Jurkat, Clone E6-1 (cell line): ENCODE measurements at regions not wholly inside any gene's neighbourhood (a gene's known extent, or its start where the extent isn't known, plus 50 kb on each side); places are given as distances from the start of the nearest gene placed in this dataset.

Source experiments
- DNase-seq: peaks from one replicate; pipeline ENCODE4 v3.0.0-alpha.2; 2011; ENCODE audit warnings: low read depth, low spot score
- H3K4me3 ChIP-seq: 2 replicates; pipeline ENCODE4 v1.5.1; 2011; ENCODE audit warnings: mild to moderate bottlenecking, low read length, control low read depth, moderate library complexity

DNA sequence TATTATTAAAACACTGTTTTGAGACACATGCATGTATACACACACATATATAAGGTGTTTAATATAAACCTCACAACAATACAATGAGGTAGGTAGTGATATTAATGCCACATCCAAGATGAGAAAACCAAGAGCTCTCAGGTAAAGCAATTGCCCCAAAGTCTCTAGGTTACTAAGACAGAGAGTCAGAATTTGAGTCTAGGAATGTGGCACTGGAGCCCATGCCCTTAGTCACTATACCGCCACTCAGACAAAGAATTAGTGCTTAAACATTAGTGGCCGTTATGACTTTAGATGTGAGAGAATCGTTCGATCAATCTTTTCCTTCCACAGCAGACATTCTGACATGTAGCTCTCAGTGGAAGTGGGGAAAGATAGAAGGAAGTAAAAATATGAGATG is 108.2 kb upstream of the ACSL4 start:
- no peak overlapping the region for H3K4me3 ChIP-seq
- no peak for DNase-seq

DNA sequence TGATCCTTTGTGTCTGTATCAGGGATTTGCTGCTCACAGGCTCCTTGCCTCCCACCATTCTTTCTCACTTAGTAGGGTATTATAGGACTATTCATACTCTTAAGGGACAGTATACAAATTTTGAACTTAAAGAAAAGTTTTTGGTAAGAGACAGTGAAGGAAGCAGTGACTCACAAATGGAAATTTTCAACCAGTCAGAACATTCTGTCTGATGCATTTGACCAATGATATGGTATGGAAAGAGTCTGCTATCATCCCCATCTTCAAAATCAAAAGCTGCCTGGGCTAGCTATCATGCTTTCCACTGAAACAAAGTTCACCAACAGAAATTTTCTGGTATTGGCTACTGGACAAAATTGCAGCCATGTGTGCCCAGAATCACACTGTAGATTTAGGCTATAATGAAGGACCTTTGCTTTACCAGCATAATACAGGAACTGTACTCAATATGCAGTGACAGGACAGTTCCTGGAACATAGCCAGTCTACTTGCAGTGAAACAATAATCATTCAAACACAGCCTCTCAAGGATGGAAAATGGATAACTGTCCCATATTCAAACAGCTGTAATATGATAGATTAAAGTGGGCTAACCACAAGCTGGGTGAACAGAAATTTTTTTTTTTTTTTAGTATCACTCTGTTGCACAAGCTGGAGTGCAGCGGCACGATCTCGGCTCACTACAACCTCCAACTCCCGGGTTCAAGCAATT is 109.0 kb upstream of the ACSL4 start:
- H3K4me3 ChIP-seq = no peak overlapping the region
- DNase-seq = no peak

DNA sequence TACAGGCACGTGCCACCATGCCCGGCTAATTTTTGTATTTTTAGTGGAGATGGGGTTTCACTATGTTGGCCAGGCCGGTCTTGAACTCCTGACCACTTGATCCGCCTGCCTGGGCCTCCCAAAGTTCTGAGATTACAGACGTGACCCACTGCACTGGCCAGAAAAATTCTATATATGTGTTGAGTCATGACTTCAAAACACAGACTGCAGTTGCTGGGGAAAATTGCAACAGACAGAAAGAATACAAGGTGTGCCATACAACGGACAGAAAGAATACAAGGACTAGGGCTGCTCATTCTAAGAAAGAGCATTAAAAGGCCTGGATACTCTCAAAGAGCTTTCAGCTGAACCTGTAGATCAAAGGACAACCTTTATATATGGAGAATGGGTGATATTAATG is 109.6 kb upstream of the ACSL4 start:
- no peak for DNase-seq
- H3K4me3 ChIP-seq = no peak overlapping the region

DNA sequence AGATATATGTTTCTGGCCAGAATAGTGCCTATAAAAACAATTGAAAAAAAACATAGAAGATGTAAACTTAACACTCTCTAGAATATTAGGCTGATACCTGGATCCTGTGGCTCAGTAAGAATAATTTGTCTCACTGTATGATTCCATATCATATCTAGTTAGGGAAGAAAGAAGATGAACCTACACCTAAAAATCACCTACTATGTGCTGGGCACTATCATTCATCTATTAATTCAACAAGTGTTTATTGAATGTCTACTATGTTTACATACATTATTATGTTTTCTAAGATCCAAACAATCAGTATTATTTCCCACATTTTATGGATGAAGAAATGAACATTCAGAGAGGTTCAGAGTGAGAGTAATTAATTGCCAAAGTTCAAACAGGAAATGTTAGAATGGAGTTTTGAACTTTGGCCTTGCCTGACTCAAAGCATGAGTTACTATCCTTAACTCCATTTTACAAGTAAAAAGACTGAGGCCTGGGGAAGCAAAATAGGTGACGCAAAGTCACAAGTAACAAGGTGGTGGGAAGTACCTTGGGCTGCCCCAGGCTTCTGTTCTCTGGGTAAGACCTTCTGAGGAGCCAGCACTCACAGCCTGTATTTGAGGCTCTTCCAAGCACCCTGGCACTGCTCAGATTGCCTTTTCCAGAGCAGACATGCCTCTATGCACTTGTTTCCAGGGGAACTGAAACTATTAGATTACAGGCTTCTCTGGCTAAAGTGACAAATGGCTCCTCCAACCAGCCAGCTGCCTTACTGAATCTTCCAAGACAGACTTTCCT is 111.1 kb upstream of the ACSL4 start:
- DNase-seq = no peak
- no peak overlapping the region for H3K4me3 ChIP-seq

DNA sequence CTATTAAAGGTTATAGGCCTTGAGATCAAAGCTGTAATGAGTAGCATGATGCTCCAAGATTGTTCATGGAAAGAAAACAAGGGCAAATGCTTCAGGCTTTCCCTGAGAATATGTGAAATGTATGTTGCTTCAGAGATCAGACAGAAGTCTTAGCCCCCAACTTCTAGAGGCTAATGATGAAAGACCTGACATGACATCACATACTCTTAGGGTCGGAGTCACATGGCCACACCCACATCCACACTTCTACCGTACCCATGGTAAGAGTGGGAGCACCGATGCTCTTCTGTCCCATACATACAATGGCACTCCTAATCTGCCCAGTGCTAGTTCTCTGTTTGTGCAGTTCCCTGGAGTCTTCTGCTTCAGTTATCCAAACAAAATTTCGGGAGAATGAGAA is 111.9 kb upstream of the ACSL4 start:
- no peak overlapping the region for H3K4me3 ChIP-seq
- no peak for DNase-seq

DNA sequence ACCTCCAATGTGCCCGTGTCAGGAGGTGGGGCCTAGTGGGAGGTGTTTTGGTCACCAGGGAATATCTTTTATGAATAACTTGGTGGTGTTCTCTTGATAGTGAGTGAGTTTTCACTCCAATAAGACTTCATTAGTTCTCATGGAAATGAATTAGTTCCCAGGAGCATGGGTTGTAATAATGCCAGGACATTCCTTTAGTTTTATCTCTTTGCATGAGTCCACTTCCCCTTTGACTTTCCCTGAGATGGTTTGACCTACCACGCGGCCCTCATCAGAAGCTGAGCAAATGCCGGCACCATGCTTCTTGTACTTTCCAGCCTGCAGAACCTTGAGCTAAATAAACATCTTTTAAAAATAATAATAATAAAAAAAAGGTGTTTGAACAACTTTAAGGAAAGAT is 112.9 kb upstream of the ACSL4 start:
- no peak for DNase-seq
- H3K4me3 ChIP-seq = no peak overlapping the region

DNA sequence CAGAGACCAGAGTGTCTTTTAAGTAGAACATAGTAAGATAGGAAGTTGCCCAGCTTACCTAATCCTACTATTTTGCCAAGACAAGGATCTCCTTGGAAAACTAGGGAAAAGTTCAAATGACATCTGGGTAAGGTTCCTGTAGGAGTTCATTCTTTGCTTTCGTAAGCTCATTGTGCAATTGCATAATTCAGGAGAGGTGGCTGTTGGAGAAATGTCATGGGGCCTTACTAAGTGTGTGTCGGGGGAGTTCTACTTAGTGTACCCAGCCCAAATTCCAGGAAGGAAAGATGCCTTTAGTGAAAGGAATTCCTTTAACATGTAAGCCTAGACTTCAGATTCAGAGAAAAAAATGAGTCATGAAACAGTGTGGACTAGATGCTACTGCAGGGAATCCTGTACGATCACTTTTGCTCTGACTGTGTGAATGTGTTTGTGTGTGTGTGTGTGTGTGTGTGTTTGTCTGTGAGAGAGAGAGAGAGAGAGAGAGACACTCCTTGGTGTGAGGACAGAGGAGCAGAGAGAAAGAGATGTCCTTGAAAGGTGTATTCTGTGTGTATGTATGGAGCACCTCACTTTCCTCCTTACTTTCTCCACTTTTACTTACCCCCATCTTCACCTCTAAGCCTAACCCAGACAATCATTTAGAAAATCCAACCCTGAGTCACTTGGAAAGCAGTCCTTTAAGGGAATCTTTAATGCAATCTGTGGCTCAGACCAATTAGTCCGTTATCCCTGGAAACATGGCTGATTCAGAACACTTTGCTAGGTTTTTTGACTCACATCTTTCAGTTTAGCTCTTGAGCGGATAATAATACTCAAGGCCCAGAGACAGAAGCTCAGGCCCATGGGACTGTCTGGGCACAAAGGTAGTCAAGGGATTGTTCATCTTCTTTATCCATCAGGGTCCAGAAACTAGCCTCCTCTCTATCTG is 114.5 kb upstream of the ACSL4 start:
- no peak overlapping the region for H3K4me3 ChIP-seq
- no peak for DNase-seq

DNA sequence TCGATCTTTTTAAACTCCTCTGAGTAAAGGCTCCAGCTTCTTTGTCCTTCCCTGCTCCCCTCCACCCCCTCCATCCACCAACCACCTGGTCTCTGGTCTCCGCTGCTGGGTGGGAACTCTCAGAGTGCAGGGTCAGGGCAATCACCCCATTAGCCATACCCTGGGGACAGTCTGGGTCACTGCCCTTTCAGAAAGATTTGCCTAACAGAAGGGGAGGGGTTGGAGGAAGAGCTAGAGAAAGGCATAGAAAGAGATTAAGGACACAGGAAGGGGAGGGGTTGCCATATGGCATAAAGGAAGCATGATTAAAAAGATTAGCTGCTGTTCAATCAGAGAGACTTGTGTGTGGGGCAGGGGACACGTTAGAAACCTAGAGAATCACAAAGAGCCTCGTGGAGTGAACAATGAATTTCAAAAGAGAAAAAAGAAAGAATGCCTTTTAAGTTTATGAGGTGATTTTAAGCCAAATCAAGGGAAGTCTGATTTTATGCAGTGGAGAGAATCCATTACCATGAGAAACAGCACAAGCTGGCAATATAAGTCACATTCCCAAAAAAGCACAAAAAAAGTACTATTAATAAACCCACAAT is 115.5 kb upstream of the ACSL4 start:
- no peak overlapping the region for H3K4me3 ChIP-seq
- no peak for DNase-seq

DNA sequence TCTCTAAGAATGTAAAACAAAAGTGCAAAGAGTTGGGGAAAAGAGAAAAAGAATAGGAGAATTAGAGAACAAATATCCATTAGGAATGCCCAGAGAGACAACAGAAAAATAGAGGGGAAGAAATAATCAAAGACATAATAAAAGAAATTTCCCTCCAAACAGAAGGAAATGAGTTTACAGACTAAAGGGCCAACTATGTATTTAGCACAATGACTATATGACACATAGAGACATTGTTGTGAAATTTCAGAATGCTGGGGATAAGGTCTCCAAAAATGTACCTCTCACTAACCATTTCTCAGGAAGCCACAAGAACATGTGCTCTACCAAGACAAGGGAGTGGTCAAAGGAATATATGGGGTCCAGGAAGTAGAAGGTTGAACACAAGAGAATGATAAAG is 121.0 kb upstream of the ACSL4 start:
- no peak overlapping the region for H3K4me3 ChIP-seq
- DNase-seq = no peak

DNA sequence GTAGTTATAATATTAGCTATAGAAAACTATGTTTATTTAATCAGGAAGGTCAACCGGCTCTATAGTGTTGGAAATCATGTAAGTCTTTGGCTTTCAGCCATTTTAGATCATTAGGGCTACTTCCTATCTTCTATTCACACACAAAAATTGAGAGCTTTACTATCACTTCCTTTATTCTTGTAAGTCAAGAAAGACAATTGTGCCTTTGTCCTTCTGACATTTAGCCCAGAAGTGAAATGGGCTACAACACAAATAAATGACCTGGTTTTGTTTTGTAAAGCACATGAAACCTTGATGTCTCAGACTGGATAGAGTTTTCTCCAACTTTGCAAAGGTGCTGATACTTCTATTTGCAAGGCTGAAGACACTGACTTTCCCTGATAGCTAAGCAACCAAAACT is 122.4 kb upstream of the ACSL4 start:
- no peak for DNase-seq
- no peak overlapping the region for H3K4me3 ChIP-seq

DNA sequence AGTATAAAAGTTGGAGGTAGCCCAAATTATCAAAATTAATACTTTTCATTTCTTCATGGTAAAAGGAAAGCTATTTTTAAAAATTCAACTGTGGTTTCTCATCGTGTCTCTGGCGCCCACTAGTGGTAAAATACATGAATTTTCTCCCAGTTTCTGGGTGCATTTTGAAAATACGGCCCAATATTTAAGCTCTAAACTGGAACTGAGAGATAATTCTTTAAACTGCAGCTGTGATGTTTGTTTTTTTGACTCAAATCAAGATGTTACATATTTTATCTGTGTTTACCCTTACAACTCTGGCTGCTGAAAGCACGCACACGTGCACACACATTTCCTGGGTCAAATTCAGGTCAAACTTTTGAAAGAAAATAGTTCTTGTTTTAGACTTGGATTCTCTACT is 123.9 kb upstream of the ACSL4 start:
- H3K4me3 ChIP-seq = no peak overlapping the region
- no peak for DNase-seq

DNA sequence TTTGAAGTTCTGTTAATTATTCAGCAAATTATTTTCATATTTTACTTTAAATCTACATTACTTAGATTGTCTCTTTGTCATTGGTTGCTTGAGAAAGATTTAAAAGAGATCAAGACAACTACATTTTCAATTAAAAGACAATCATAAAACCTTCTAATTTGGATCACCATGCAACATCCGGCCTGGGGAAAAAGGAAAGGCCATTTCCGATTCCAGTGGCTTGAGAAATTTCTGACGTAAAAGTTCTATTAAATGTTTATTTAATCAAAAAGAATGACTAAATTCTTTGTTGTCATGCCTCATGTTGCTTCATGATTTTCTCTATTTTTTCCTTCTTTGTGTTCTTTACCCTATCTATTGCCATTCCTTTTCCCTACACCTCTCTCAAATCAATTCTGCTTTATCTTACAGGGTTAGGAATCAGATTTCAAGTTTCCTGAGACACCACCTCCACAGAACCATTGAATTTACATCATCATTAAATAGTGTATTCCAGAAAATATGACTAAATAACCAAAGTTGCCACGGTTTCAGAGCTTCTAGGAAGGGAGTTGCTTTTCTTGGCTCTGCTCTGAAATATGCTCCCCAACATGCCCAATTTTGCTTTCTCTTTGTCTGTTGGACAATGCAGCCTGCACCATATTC is 124.6 kb upstream of the ACSL4 start:
- no peak overlapping the region for H3K4me3 ChIP-seq
- DNase-seq = no peak

DNA sequence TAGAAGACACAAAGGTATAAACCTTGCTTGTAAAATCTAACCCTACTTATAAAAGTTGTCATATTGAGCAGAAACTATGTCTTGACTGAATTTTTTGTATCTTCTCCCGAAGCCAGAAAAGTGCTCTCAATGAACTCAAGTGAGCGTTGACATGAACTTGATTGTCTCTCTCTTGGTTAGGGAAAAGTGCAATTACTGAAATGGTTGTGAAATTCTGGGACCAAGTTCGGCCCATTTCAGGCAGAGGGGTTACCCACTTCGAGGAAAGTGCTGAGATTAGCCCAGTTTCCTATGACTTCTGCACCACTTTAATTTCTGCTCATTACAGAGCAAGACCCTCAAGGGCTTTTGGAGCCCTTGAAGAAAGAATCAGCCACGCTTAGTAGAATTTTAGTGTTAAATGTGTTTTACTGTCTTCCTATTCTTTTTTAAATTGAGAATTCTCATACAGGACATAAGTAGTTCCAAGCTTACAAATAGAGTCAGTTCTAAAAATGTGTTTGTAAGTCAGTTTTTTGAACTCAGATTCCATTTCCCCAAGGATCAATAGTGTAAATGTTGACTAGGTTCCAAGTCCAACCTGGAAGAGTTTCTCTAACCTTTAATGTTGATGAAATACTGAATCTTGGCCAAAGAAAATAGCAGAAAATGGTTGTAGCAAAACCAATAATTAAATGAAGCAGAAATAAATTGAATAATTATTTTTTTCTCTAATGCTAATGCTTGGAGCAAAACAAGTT is 125.7 kb upstream of the ACSL4 start:
- DNase-seq = no peak
- no peak overlapping the region for H3K4me3 ChIP-seq

DNA sequence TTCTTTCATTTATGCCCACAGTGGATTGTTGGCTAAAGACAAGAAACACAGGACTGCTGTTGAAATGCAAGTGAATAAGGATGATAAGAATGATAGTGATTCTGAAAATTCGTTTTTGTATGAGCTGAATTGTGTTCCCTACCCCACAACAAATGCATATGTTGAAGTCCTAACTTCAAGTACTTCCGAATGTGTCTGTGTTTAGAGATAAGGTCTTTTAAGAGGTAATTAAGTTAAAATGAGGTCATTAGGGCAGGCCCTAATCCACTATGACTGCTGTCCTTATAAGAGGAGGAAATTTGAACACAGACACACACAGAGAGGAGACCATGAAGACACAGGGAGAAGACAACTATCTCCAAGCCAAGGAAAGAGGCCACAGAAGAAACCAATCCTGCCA is 126.6 kb upstream of the ACSL4 start:
- no peak overlapping the region for H3K4me3 ChIP-seq
- no peak for DNase-seq

DNA sequence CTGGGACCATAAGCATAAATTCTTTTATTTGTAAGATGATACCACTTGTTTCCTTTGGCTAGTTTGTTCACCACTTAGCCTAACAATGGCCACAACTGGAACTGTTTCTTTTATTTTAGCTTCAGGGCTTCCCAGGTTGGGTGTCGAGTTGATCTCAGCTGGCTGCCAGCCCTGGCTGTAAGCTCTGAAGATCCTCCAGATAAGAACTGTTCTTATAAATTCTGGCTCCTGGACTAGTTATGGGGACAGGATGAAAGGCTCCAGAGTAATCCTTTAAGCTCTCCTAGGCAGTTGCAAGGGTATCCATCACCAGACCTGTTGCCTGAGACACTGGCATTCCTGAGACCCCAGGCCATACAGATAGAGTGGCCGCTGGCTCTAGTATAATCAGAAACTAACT is 129.4 kb upstream of the ACSL4 start:
- no peak for DNase-seq
- H3K4me3 ChIP-seq = no peak overlapping the region

DNA sequence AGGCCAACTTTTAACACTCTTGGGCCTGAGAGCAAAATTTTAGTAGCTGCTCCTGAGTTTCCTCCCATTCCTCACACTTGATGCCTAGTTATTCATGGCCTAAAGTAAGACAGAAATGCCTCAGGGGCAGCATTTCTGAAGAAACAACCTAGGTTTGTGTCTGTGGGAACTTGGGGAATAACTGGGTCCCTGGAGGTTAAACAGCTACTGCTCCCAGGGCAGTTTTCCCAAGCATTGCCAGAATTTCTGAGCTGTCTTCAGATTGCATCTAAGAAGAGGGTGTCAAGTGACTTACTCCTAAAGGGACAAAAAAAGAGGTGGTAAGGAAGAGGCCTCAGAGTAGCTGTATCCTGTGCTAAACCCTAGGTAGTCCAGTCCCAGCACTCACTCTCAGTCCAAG is 130.8 kb upstream of the ACSL4 start:
- no peak overlapping the region for H3K4me3 ChIP-seq
- DNase-seq = no peak

DNA sequence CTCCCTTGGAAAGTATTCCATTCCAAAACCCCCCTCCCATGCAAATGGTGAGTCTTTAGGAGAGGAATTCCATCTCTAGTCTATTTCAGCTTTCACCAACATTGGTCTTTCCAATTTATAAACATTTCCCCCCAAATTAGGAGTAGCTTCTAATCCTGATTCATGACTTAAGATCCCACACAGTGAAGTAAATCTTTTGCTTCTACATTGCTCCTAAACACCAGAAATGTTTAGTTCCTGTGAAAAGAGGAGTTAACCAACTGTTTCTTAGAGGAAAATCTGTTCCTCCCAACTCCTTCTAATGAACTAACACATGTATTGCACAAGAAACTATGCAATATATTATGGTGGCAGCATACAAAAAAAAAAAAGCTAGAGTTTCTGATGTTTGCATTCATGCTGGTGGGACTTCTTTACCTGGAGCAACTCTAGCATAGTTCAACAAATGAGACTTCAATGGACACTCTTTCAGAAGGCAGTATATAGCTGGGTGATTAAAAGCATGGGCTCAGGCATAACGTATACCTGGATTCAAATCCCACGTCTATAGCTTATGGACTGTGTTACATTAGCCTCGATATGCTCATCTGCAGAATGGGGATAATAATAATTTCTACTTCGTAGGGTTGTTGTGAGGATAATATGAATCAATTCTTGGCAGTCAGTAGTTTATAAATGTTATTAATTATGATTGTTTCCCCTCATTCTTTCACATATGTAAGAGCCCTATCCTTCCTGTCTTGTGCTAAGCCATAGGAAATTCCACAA is 131.6 kb upstream of the TMEM164 start:
- DNase-seq = no peak
- H3K4me3 ChIP-seq = no peak overlapping the region
